ENCODE measurements at regions not wholly inside any gene's neighbourhood (a gene's known extent, or its start where the extent isn't known, plus 50 kb on each side); places are given as distances from the start of the nearest gene placed in this dataset.

GRCh38 chr7:47715631-47716068 lies 133.7 kb upstream of the TNS3 start:
- ChIA-PET POLR2A (no interaction called here), CTCF (no interaction called here)
- Mint-ChIP-seq H3K36me3 (ENCODE audit: insufficient read depth, unreplicated experiment) (no peaks in the 10 kb centered on the region), H3K27ac (ENCODE audit: unreplicated experiment) (no peak overlapping the region), H3K9me3 (ENCODE audit: unreplicated experiment) (no peaks in the 10 kb centered on the region), H3K4me1 (ENCODE audit: low read depth, unreplicated experiment) (peaks cover 12% of the 10 kb centered on the region), H3K27me3 (ENCODE audit: insufficient read depth, unreplicated experiment) (no peaks in the 10 kb centered on the region), H3K4me3 (ENCODE audit: unreplicated experiment) (no peak overlapping the region)
- Histone ChIP-seq H3K4me3 (ENCODE audit: low read depth, low read length) (no peak overlapping the region), H3K36me3 (ENCODE audit: control insufficient read depth, insufficient read depth, low read length) (no peaks in the 10 kb centered on the region), H3K9me3 (no peaks in the 10 kb centered on the region), H3K4me1 (no peaks in the 10 kb centered on the region), H3K27me3 (replicated peaks; ENCODE audit: control insufficient read depth, insufficient read depth, low read length) (no peaks in the 10 kb centered on the region)
- no TSS peak for BruUV-seq (replicated peaks)
- intact Hi-C loops (cut with micrococcal nuclease; ENCODE audit: unreplicated experiment): no loop called here
- DNase-seq: no peak
- TF ChIP-seq CTCF (IDR thresholded peaks at IDR 0.05; ENCODE audit: insufficient read depth in 1 of 2, low read depth in 1 of 2, low read length in 1 of 2, severe bottlenecking in 1 of 2, unreplicated experiment in 1 of 2): no peak

- no peaks in the 10 kb centered on the region for H3K36me3 ChIP-seq (ENCODE audit: control insufficient read depth, insufficient read depth, low read length)
- H3K27ac Mint-ChIP-seq (ENCODE audit: unreplicated experiment): no peak overlapping the region
- DNase-seq: no peak
- H3K9me3 Mint-ChIP-seq (ENCODE audit: unreplicated experiment): no peaks in the 10 kb centered on the region
- intact Hi-C loops (cut with micrococcal nuclease; ENCODE audit: unreplicated experiment): no loop called here
- H3K4me1 Mint-ChIP-seq (ENCODE audit: low read depth, unreplicated experiment): peaks cover 12% of the 10 kb centered on the region
- no peaks in the 10 kb centered on the region for H3K36me3 Mint-ChIP-seq (ENCODE audit: insufficient read depth, unreplicated experiment)
- ChIA-PET POLR2A (no interaction called here), CTCF (no interaction called here)
- BruUV-seq (replicated peaks): no TSS peak
- no peaks in the 10 kb centered on the region for H3K4me1 ChIP-seq
- no peaks in the 10 kb centered on the region for H3K27me3 ChIP-seq (replicated peaks; ENCODE audit: control insufficient read depth, insufficient read depth, low read length)
- no peaks in the 10 kb centered on the region for H3K9me3 ChIP-seq
- H3K27me3 Mint-ChIP-seq (ENCODE audit: insufficient read depth, unreplicated experiment): no peaks in the 10 kb centered on the region
- no peak overlapping the region for H3K4me3 ChIP-seq (ENCODE audit: low read depth, low read length)
- H3K4me3 Mint-ChIP-seq (ENCODE audit: unreplicated experiment): no peak overlapping the region
- TF ChIP-seq CTCF (IDR thresholded peaks at IDR 0.05; ENCODE audit: insufficient read depth in 1 of 2, low read depth in 1 of 2, low read length in 1 of 2, severe bottlenecking in 1 of 2, unreplicated experiment in 1 of 2): no peak
Observed at GRCh38 chr7:47714669-47715607, 133.0 kb upstream of the TNS3 start.

- no peak overlapping the region for H3K27ac Mint-ChIP-seq (ENCODE audit: unreplicated experiment)
Observed at GRCh38 chr7:47713595-47713994, 131.7 kb upstream of the TNS3 start.

More at GRCh38 chr7:47713595-47713994, 131.7 kb upstream of the TNS3 start:
- CTCF ChIA-PET: interaction anchor here (0.7 kb wide), 1 partner anchor 45 kb away, joined by 4 read pairs; no protein-coding TSS in a partner anchor
- no peaks in the 10 kb centered on the region for H3K9me3 ChIP-seq
- H3K4me1 ChIP-seq: no peaks in the 10 kb centered on the region
- no TSS peak for BruUV-seq (replicated peaks)
- DNase-seq: no peak
- TF ChIP-seq CTCF (IDR thresholded peaks at IDR 0.05; ENCODE audit: insufficient read depth in 1 of 2, low read depth in 1 of 2, low read length in 1 of 2, severe bottlenecking in 1 of 2, unreplicated experiment in 1 of 2): no peak
- Mint-ChIP-seq H3K4me3 (ENCODE audit: unreplicated experiment) (no peak overlapping the region), H3K27me3 (ENCODE audit: insufficient read depth, unreplicated experiment) (no peaks in the 10 kb centered on the region), H3K4me1 (ENCODE audit: low read depth, unreplicated experiment) (peaks cover 6% of the 10 kb centered on the region), H3K9me3 (ENCODE audit: unreplicated experiment) (no peaks in the 10 kb centered on the region), H3K36me3 (ENCODE audit: insufficient read depth, unreplicated experiment) (no peaks in the 10 kb centered on the region)
- no peaks in the 10 kb centered on the region for H3K36me3 ChIP-seq (ENCODE audit: control insufficient read depth, insufficient read depth, low read length)
- H3K27me3 ChIP-seq (replicated peaks; ENCODE audit: control insufficient read depth, insufficient read depth, low read length): no peaks in the 10 kb centered on the region
- POLR2A ChIA-PET: no interaction called here
- no peak overlapping the region for H3K4me3 ChIP-seq (ENCODE audit: low read depth, low read length)
- intact Hi-C loops (cut with micrococcal nuclease; ENCODE audit: unreplicated experiment): no loop called here
